SK-N-SH (cell line): ENCODE measurements at regions not wholly inside any gene's neighbourhood (a gene's known extent, or its start where the extent isn't known, plus 50 kb on each side); places are given as distances from the start of the nearest gene placed in this dataset.

Experiments used
- CTCF ChIA-PET: fragments of 300-600, 350-600 bp; formaldehyde crosslinking; extraction: SDS; loops from one replicate; lab custom pipeline; 2021; lab: Yijun Ruan, JAX
- POLR2A ChIA-PET: fragments of 350-600 bp; sonication (Branson Sonifier 250); formaldehyde crosslinking; extraction: SDS; loops from one replicate; lab custom pipeline; 2020; ENCODE audit warnings: antibody characterized with exemption, inconsistent platforms; lab: Yijun Ruan, JAX
- DNase-seq: peaks from one replicate; pipeline ENCODE4 v3.0.0; 2012
- H2AFZ ChIP-seq: fragments of 200-600 bp; sonication (generic); 2 replicates; pipeline ENCODE4 v1.8.1; 2016; ENCODE audit warnings: antibody characterized with exemption, mild to moderate bottlenecking, low read depth
- H3F3A ChIP-seq: fragments of 200-600 bp; sonication (generic); replicated peaks from 2 replicates; pipeline ENCODE3; 2016; ENCODE audit warnings: antibody characterized with exemption, mild to moderate bottlenecking; ENCODE audit not compliant: insufficient read depth
- H3K27ac ChIP-seq, 2 experiments: fragments of 200-500 bp in 1 of 2; fragments of 200-600 bp in 1 of 2; sonication (Bioruptor generic) in 1 of 2; sonication (generic), shearing (Covaris generic) in 1 of 2; 2 replicates each; pipeline versions ENCODE4 v1.5.1 to v1.6.1; 2014 to 2016; ENCODE audit warnings: low read depth in 2 of 2, inconsistent platforms in 1 of 2, low read length in 1 of 2, mild to moderate bottlenecking in 1 of 2, mixed read lengths in 1 of 2
- H3K27me3 ChIP-seq: fragments of 200-600 bp; sonication (generic), shearing (Covaris generic); 2 replicates; pipeline ENCODE4 v1.6.1; 2016; ENCODE audit warnings: mixed run types; ENCODE audit not compliant: insufficient read depth
- H3K36me3 ChIP-seq, 2 experiments: fragments of 200-500 bp in 1 of 2; fragments of 200-600 bp in 1 of 2; sonication (Bioruptor generic) in 1 of 2; sonication (generic) in 1 of 2; replicated peaks in 1 of 2; 2 replicates each; pipeline versions ENCODE3 to v1.5.1; 2014 to 2016; ENCODE audit warnings: low read length in 1 of 2, mild to moderate bottlenecking in 1 of 2; ENCODE audit not compliant: insufficient read depth in 2 of 2, control insufficient read depth in 1 of 2
- H3K4me1 ChIP-seq, 2 experiments: fragments of 200-500 bp in 1 of 2; fragments of 200-600 bp in 1 of 2; sonication (Bioruptor generic) in 1 of 2; sonication (generic), shearing (Covaris generic) in 1 of 2; 2 replicates each; pipeline versions ENCODE4 v1.5.1 to v1.6.1; 2014 to 2016; ENCODE audit warnings: low read depth in 1 of 2, low read length in 1 of 2, mixed run types in 1 of 2; ENCODE audit not compliant: insufficient read depth in 2 of 2, control insufficient read depth in 1 of 2
- H3K4me2 ChIP-seq: fragments of 200-600 bp; sonication (generic), shearing (Covaris generic); 2 replicates; pipeline ENCODE4 v1.6.1; 2017; ENCODE audit warnings: mixed run types
- H3K4me3 ChIP-seq, 2 experiments: fragments of 200-500 bp in 1 of 2; fragments of 200-600 bp in 1 of 2; sonication (Bioruptor generic) in 1 of 2; sonication (generic), shearing (Covaris generic) in 1 of 2; 2 replicates each; pipeline versions ENCODE4 v1.5.1 to v1.8.1; 2014 to 2016; ENCODE audit warnings: low read depth in 2 of 2, inconsistent platforms in 1 of 2, low read length in 1 of 2, mild to moderate bottlenecking in 1 of 2, mixed read lengths in 1 of 2, moderate library complexity in 1 of 2
- H3K79me2 ChIP-seq: fragments of 200-600 bp; sonication (generic); 2 replicates; pipeline ENCODE4 v1.8.1; 2017; ENCODE audit warnings: mild to moderate bottlenecking; ENCODE audit not compliant: insufficient read depth
- H3K9ac ChIP-seq: fragments of 200-600 bp; sonication (generic); 2 replicates; pipeline ENCODE4 v1.6.1; 2017; ENCODE audit warnings: mixed run types
- H3K9me2 ChIP-seq: fragments of 200-600 bp; sonication (generic); 2 replicates; pipeline ENCODE4 v1.6.1; 2017; ENCODE audit warnings: mixed run types
- H3K9me3 ChIP-seq: fragments of 200-600 bp; sonication (generic); 2 replicates; pipeline ENCODE4 v1.6.1; 2017; ENCODE audit warnings: mixed run types, mild to moderate bottlenecking, moderate library complexity
- H4K20me1 ChIP-seq: fragments of 200-600 bp; sonication (generic); 2 replicates; pipeline ENCODE4 v1.6.1; 2017; ENCODE audit warnings: mild to moderate bottlenecking, mixed run types; ENCODE audit not compliant: insufficient read depth
- ELF1 ChIP-seq: IDR thresholded peaks from 2 replicates; pipeline ENCODE4 v1.4.0; 2012
- EP300 ChIP-seq, 2 experiments: IDR thresholded peaks; 2 replicates each; pipeline versions ENCODE4 v1.4.0 to v1.6.1; 2012; ENCODE audit warnings: borderline replicate concordance in 1 of 2, low read depth in 1 of 2, low read length in 1 of 2
- FOXJ3 ChIP-seq: sonication (generic); formaldehyde crosslinking; IDR thresholded peaks from 2 replicates; pipeline ENCODE4 v1.5.1; 2020; ENCODE audit warnings: mild to moderate bottlenecking, missing genetic modification reagents
- GABPA ChIP-seq: IDR thresholded peaks from 2 replicates; pipeline ENCODE4 v1.4.0; 2012; ENCODE audit warnings: low read depth, mild to moderate bottlenecking
- GATA2 ChIP-seq: sonication (generic); formaldehyde crosslinking; IDR thresholded peaks from 2 replicates; pipeline ENCODE4 v1.5.0; 2020; ENCODE audit warnings: mild to moderate bottlenecking, missing genetic modification reagents
- IRF3 ChIP-seq: fragments of 150-350 bp; IDR thresholded peaks from 2 replicates; pipeline ENCODE4 v1.6.1; 2016; ENCODE audit warnings: mild to moderate bottlenecking, low read depth, low read length
- MXI1 ChIP-seq: IDR thresholded peaks from 2 replicates; pipeline ENCODE4 v1.6.1; 2012; ENCODE audit warnings: mild to moderate bottlenecking, low read depth, low read length, improper control_type of control experiment
- NFIC ChIP-seq: IDR thresholded peaks from 2 replicates; pipeline ENCODE4 v1.4.0; 2012; ENCODE audit warnings: borderline replicate concordance
- RCOR1 ChIP-seq: fragments of 150-350 bp; IDR thresholded peaks from 2 replicates; pipeline ENCODE4 v1.6.1; 2017; ENCODE audit warnings: antibody characterized with exemption, low read length
- RFX5 ChIP-seq: IDR thresholded peaks from 2 replicates; pipeline ENCODE4 v1.6.1; 2012; ENCODE audit warnings: mild to moderate bottlenecking, improper control_type of control experiment, low read length
- RXRA ChIP-seq: IDR thresholded peaks from 2 replicates; pipeline ENCODE4 v1.4.0; 2012; ENCODE audit warnings: low read depth, mild to moderate bottlenecking, borderline replicate concordance
- SMC3 ChIP-seq: IDR thresholded peaks from 2 replicates; pipeline ENCODE4 v1.6.1; 2012; ENCODE audit warnings: low read depth, low read length, improper control_type of control experiment
- ZBTB33 ChIP-seq: IDR thresholded peaks from 2 replicates; pipeline ENCODE4 v1.4.0; 2012; ENCODE audit warnings: low read depth, borderline replicate concordance
- WGBS: methylation state at CpG from one replicate; pipeline ENCODE4 v1.1.6; 2017; ENCODE audit warnings: low lambda C conversion rate; 5-methylcytosine and 5-hydroxymethylcytosine counted together
- TF ChIP-seq, protein P1 (sequence below): IDR thresholded peaks from 2 replicates; pipeline ENCODE4 v1.6.1; 2012; ENCODE audit warnings: mild to moderate bottlenecking, low read depth, low read length, moderate library complexity
- TF ChIP-seq, protein P2 (sequence below): IDR thresholded peaks from 2 replicates; pipeline ENCODE4 v1.4.0; 2012; ENCODE audit warnings: low read depth, borderline replicate concordance

GRCh38 chr11:129625930-129626329 lies 189.7 kb upstream of the TMEM45B start:
- Histone ChIP-seq H3K4me2 (no peak overlapping the region), H3K9me2 (no peaks in the 10 kb centered on the region; the same call in 1 of the 2 replicates), H3K9me3 (no peaks in the 10 kb centered on the region), H3K4me3 (no peak overlapping the region), H3K4me1 (peaks cover 0 to 5% of the 10 kb centered on the region in 2 experiments; a peak in 1 of 4 replicates), H4K20me1 (no peaks in the 10 kb centered on the region), H3K27me3 (no peaks in the 10 kb centered on the region), H3K27ac (no peak overlapping the region), H3F3A (no peaks in the 10 kb centered on the region), H3K9ac (no peak overlapping the region), H3K36me3 (no peaks in the 10 kb centered on the region), H3K79me2 (no peaks in the 10 kb centered on the region), H2AFZ (no peak overlapping the region)
- ChIA-PET POLR2A (no interaction called here), CTCF (interaction anchor here (1.8 kb wide), 1 partner anchor 125 kb away, joined by 4 read pairs; no protein-coding TSS in a partner anchor)
- TF ChIP-seq RFX5 = no peak
- no peak for TF ChIP-seq IRF3
- no peak for TF ChIP-seq EP300 (IDR thresholded peaks at IDR 0.05; ENCODE audit: borderline replicate concordance in 1 of 2, low read depth in 1 of 2, low read length in 1 of 2)
- TF ChIP-seq ELF1 = no peak
- TF ChIP-seq ZBTB33 = no peak
- WGBS = 51% methylated on average over 6 of the region's 6 CpGs
- no peak for DNase-seq

- H3K9me3 ChIP-seq = no peaks in the 10 kb centered on the region
- no peak for TF ChIP-seq RCOR1
- no peak for TF ChIP-seq MXI1
- no peak for TF ChIP-seq NFIC
- TF ChIP-seq, all 33 proteins: peak for 0
- H3K79me2 ChIP-seq = no peaks in the 10 kb centered on the region
- WGBS = 61% methylated on average over 2 of the region's 2 CpGs
- H3K27ac ChIP-seq = no peak overlapping the region
- H2AFZ ChIP-seq = no peak overlapping the region
- CTCF ChIA-PET = no interaction called here
- H3K27me3 ChIP-seq = no peaks in the 10 kb centered on the region
- no peak overlapping the region for H3K9ac ChIP-seq
- peaks cover 0 to 9% of the 10 kb centered on the region in 2 experiments; a peak in 1 of 4 replicates for H3K4me1 ChIP-seq
- no peak for DNase-seq
- no peak overlapping the region for H3K4me2 ChIP-seq
- no peak overlapping the region for H3K4me3 ChIP-seq
- no peaks in the 10 kb centered on the region for H3F3A ChIP-seq
- H4K20me1 ChIP-seq = no peaks in the 10 kb centered on the region
- H3K36me3 ChIP-seq = no peaks in the 10 kb centered on the region
- POLR2A ChIA-PET = no interaction called here
- H3K9me2 ChIP-seq = no peaks in the 10 kb centered on the region; the same call in 1 of the 2 replicates
These were observed 184.4 kb upstream of the TMEM45B start for GRCh38 chr11:129631201-129631600.

- peak overlapping the region in 1 of 2 experiments; percentile 89; a peak in 1 of 4 replicates for H3K27ac ChIP-seq
- peaks cover 2 to 24% of the 10 kb centered on the region in 2 experiments; a peak in 3 of 4 replicates for H3K4me1 ChIP-seq
- H2AFZ ChIP-seq = peak overlapping the region; percentile 60
- no peaks in the 10 kb centered on the region for H3K9me3 ChIP-seq
- no peaks in the 10 kb centered on the region for H3K9me2 ChIP-seq
- ChIA-PET CTCF (no interaction called here), POLR2A (no interaction called here)
- WGBS = 62% methylated on average over 6 of the region's 6 CpGs
- no peak overlapping the region for H3K4me2 ChIP-seq
- H3K4me3 ChIP-seq = no peak overlapping the region
- H3K9ac ChIP-seq = no peak overlapping the region
- H4K20me1 ChIP-seq = no peaks in the 10 kb centered on the region
- H3F3A ChIP-seq = peaks cover 12% of the 10 kb centered on the region
- no peaks in the 10 kb centered on the region for H3K27me3 ChIP-seq
- no peaks in the 10 kb centered on the region for H3K79me2 ChIP-seq
- H3K36me3 ChIP-seq = no peaks in the 10 kb centered on the region
- no peak for DNase-seq
- TF ChIP-seq, protein P1, sequence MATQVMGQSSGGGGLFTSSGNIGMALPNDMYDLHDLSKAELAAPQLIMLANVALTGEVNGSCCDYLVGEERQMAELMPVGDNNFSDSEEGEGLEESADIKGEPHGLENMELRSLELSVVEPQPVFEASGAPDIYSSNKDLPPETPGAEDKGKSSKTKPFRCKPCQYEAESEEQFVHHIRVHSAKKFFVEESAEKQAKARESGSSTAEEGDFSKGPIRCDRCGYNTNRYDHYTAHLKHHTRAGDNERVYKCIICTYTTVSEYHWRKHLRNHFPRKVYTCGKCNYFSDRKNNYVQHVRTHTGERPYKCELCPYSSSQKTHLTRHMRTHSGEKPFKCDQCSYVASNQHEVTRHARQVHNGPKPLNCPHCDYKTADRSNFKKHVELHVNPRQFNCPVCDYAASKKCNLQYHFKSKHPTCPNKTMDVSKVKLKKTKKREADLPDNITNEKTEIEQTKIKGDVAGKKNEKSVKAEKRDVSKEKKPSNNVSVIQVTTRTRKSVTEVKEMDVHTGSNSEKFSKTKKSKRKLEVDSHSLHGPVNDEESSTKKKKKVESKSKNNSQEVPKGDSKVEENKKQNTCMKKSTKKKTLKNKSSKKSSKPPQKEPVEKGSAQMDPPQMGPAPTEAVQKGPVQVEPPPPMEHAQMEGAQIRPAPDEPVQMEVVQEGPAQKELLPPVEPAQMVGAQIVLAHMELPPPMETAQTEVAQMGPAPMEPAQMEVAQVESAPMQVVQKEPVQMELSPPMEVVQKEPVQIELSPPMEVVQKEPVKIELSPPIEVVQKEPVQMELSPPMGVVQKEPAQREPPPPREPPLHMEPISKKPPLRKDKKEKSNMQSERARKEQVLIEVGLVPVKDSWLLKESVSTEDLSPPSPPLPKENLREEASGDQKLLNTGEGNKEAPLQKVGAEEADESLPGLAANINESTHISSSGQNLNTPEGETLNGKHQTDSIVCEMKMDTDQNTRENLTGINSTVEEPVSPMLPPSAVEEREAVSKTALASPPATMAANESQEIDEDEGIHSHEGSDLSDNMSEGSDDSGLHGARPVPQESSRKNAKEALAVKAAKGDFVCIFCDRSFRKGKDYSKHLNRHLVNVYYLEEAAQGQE = no peak
- no peak for TF ChIP-seq SMC3
- TF ChIP-seq EP300 (IDR thresholded peaks at IDR 0.05; ENCODE audit: borderline replicate concordance in 1 of 2, low read depth in 1 of 2, low read length in 1 of 2) = no peak
- no peak for TF ChIP-seq RXRA
- TF ChIP-seq GABPA = no peak
- TF ChIP-seq FOXJ3 (CRISPR knock-in tag) = no peak
- TF ChIP-seq ELF1 = no peak
- TF ChIP-seq, protein P2, sequence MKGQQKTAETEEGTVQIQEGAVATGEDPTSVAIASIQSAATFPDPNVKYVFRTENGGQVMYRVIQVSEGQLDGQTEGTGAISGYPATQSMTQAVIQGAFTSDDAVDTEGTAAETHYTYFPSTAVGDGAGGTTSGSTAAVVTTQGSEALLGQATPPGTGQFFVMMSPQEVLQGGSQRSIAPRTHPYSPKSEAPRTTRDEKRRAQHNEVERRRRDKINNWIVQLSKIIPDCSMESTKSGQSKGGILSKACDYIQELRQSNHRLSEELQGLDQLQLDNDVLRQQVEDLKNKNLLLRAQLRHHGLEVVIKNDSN = no peak
- no peak for TF ChIP-seq GATA2 (CRISPR knock-in tag)
These were observed 178.7 kb upstream of the TMEM45B start for GRCh38 chr11:129636926-129637325.
